ENCODE measurements at regions not wholly inside any gene's neighbourhood (a gene's known extent, or its start where the extent isn't known, plus 50 kb on each side); places are given as distances from the start of the nearest gene placed in this dataset.

DNA sequence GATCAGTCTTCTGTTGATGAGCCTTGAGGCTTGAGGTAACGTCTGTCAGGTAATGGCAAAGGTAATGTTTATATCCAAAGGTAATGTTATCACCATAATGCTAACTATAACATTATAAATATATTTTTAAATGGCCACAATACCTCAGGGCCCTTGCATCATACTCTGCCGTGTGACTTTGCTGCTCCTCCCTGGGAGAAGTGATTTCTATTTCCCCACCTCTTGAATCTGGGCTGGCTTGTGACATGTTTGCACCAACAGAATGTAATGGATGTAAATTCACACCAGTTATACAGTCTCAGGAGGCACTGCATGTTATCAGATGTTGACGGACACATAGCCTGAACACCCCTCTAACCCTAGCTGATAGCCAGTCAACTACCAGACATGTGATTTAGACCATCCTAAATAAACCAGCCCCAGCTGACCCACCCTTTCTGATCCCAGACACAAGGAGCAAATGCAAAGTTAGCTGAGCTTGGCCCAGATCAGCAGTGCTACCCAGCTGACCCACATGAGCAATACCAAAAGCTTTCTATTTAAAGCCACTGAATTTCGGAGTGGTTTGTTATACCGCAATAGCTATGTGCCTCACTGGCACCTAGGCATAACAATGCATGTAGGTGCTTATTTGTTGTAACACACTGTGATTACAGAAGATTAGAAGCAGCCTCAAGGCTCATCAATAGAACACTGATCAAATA is 93.8 kb upstream of the SIRPA start:
- Histone ChIP-seq H2AK9ac (replicated peaks; ENCODE audit: low read depth, low read length, poor library complexity) (no peak overlapping the region), H4K20me1 (ENCODE audit: insufficient read depth, low read length) (no peaks in the 10 kb centered on the region), H3K36me3 (ENCODE audit: control insufficient read depth, insufficient read depth, low read length) (no peaks in the 10 kb centered on the region), H2BK15ac (ENCODE audit: low read depth, low read length) (no peak overlapping the region), H2AFZ (replicated peaks; ENCODE audit: low read length, poor library complexity) (no peak overlapping the region), H4K5ac (ENCODE audit: low read depth, low read length) (no peak overlapping the region), H3K27me3 (ENCODE audit: control insufficient read depth, insufficient read depth, low read length) (peaks cover 2% of the 10 kb centered on the region; the same call in 1 of the 2 replicates), H3K18ac (ENCODE audit: low read depth, low read length) (no peak overlapping the region), H2AK5ac (ENCODE audit: low read depth, low read length) (no peak overlapping the region), H2BK20ac (ENCODE audit: low read depth, low read length) (no peak overlapping the region), H3K14ac (replicated peaks; ENCODE audit: low read depth, low read length) (no peak overlapping the region), H3K9ac (ENCODE audit: low read depth, low read length) (no peak overlapping the region), H3K79me1 (ENCODE audit: low read depth in 1 of 2, low read length in 2 of 2) (no peaks in the 10 kb centered on the region), H4K8ac (ENCODE audit: low read depth in 2 of 2, low read length in 2 of 2) (no peak overlapping the region), H3K9me1 (ENCODE audit: insufficient read depth, low read length) (no peaks in the 10 kb centered on the region), H3K4ac (ENCODE audit: low read depth, low read length) (no peak overlapping the region), H3K56ac (ENCODE audit: extremely low read depth, insufficient read depth, low read length) (no peak overlapping the region), H2BK120ac (ENCODE audit: low read depth, low read length) (no peak overlapping the region), H3K4me3 (ENCODE audit: insufficient read depth, low read depth, low read length) (no peak overlapping the region), H3K9me3 (ENCODE audit: control insufficient read depth, insufficient read depth, low read length) (no peaks in the 10 kb centered on the region), H4K91ac (ENCODE audit: insufficient read depth, low read depth, low read length) (no peak overlapping the region), H3K27ac (ENCODE audit: insufficient read depth, low read length) (no peak overlapping the region), H3K23ac (ENCODE audit: low read depth, low read length) (no peak overlapping the region), H3K4me2 (ENCODE audit: low read depth, low read length) (no peak overlapping the region), H2BK5ac (ENCODE audit: low read depth, low read length, poor library complexity, severe bottlenecking) (no peak overlapping the region), H3K4me1 (ENCODE audit: control insufficient read depth, insufficient read depth, low read length) (peaks cover 5% of the 10 kb centered on the region)
- CTCF ChIA-PET: interaction anchor here (0.9 to 1.9 kb wide), 7 partner anchors 10 to 371 kb away, joined by 3 to 6 read pairs (median 4); no protein-coding TSS in a partner anchor
- dilution Hi-C loops (cut with HindIII; ENCODE audit: low sequenced_read_pairs, unreplicated experiment): no loop called here
- POLR2A ChIA-PET (ENCODE audit: unreplicated experiment): no interaction called here
- ATAC-seq (ENCODE audit: low read depth): no peak
- 83% methylated on average over 1 of the region's 5 CpGs; no CpG with 5 or more reads in 1 of the 2 experiments for WGBS, 2 experiments (ENCODE audit: extremely low coverage in 2 of 2, insufficient read length in 1 of 2)
- intact Hi-C loops (cut with micrococcal nuclease): no loop called here
- in situ Hi-C loops (cut with MboI; ENCODE audit: low sequenced_read_pairs): loop anchor here (5.0 kb wide), 1 partner anchor 101 kb away; no protein-coding TSS in a partner anchor
- no peak for DNase-seq
- TF ChIP-seq NFE2L2 (IDR thresholded peaks at IDR 0.05; ENCODE audit: low read depth, low read length) (no peak), USF2 (IDR thresholded peaks at IDR 0.05; ENCODE audit: low read depth, low read length) (no peak), RCOR1 (IDR thresholded peaks at IDR 0.05; ENCODE audit: insufficient replicate concordance, low read length) (no peak)
- no TSS peak for BruUV-seq (replicated peaks)

Data from IMR-90 (cell line).